Testis (tissue), 2 donors: ENCODE measurements at regions not wholly inside any gene's neighbourhood (a gene's known extent, or its start where the extent isn't known, plus 50 kb on each side); places are given as distances from the start of the nearest gene placed in this dataset.

Experiments used
- POLR2A ChIP-seq: fragments of 450-650 bp; IDR thresholded peaks from one replicate; pipeline ENCODE4 v1.6.1; 2017; ENCODE audit warnings: antibody characterized with exemption, mild to moderate bottlenecking, moderate library complexity
- TF ChIP-seq, protein P1 (sequence below), 3 experiments: fragments of 450-650 bp in 2 of 3; fragments of 200-600 bp in 1 of 3; sonication (generic) in 1 of 3; IDR thresholded peaks; one replicate each; pipeline ENCODE4 v1.5.1; 2016 to 2019; ENCODE audit warnings: antibody characterized with exemption in 3 of 3, mild to moderate bottlenecking in 2 of 3, moderate library complexity in 1 of 3

DNA sequence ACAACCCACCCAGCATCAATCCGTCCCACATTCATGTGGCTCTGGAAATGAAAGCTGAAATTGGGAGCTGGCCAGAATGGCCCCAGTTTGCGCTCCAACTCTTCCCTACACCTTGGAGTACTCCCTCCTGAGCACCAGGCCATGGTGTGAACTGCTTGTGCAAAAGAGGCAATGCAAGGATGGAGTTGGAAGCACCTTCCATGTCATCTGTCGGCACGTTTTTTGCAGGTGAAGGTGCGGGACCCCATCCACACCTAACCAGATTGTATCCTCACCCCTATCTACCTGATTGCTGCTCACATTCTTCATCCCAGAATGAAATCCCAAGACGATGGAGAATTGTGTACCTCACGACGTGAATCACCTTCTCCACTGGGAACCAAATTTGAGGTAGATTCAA, 136.6 kb upstream of the WSB1 start:
- TF ChIP-seq, protein P1, sequence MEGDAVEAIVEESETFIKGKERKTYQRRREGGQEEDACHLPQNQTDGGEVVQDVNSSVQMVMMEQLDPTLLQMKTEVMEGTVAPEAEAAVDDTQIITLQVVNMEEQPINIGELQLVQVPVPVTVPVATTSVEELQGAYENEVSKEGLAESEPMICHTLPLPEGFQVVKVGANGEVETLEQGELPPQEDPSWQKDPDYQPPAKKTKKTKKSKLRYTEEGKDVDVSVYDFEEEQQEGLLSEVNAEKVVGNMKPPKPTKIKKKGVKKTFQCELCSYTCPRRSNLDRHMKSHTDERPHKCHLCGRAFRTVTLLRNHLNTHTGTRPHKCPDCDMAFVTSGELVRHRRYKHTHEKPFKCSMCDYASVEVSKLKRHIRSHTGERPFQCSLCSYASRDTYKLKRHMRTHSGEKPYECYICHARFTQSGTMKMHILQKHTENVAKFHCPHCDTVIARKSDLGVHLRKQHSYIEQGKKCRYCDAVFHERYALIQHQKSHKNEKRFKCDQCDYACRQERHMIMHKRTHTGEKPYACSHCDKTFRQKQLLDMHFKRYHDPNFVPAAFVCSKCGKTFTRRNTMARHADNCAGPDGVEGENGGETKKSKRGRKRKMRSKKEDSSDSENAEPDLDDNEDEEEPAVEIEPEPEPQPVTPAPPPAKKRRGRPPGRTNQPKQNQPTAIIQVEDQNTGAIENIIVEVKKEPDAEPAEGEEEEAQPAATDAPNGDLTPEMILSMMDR (IDR thresholded peaks at IDR 0.05) = no peak
- TF ChIP-seq POLR2A = no peak
